GM19324 (cell line): ENCODE measurements at regions not wholly inside any gene's neighbourhood (a gene's known extent, or its start where the extent isn't known, plus 50 kb on each side); places are given as distances from the start of the nearest gene placed in this dataset.

Experiments used
- ATAC-seq: cut with Tn5 transposase; IDR thresholded peaks from one replicate; pipeline ENCODE4 v1.9.1; 2021; ENCODE audit warnings: mild to moderate bottlenecking, moderate library complexity; ENCODE audit not compliant: unreplicated experiment, low FRiP score

GRCh38 chr4:122555216-122555615 lies 65.7 kb downstream of the IL21 start:
- no peak for ATAC-seq

- ATAC-seq: no peak
Measured at GRCh38 chr4:122553432-122553831, 67.4 kb downstream of the IL21 start.

- no peak for ATAC-seq
Measured at GRCh38 chr4:122552898-122553297, 68.0 kb downstream of the IL21 start.

- ATAC-seq: no peak
Measured at GRCh38 chr4:122548886-122549630, 71.8 kb downstream of the IL21 start.

GRCh38 chr4:122548452-122548851 lies 72.4 kb downstream of the IL21 start:
- ATAC-seq: no peak

GRCh38 chr4:122542411-122543236 lies 78.2 kb downstream of the IL21 start:
- peak; percentile 52 for ATAC-seq

GRCh38 chr4:122541996-122542395 lies 78.9 kb downstream of the IL21 start:
- ATAC-seq: peak; percentile 29

GRCh38 chr4:122540838-122541237 lies 80.0 kb downstream of the IL21 start:
- no peak for ATAC-seq

- no peak for ATAC-seq
Measured at GRCh38 chr4:122539861-122540465, 80.9 kb downstream of the IL21 start.

GRCh38 chr4:122537388-122538135 lies 81.0 kb upstream of the IL2 start:
- no peak for ATAC-seq

GRCh38 chr4:122536001-122536400 lies 79.5 kb upstream of the IL2 start:
- ATAC-seq: no peak

- no peak for ATAC-seq
Measured at GRCh38 chr4:122534776-122535175, 78.3 kb upstream of the IL2 start.

- no peak for ATAC-seq
Measured at GRCh38 chr4:122533841-122534240, 77.3 kb upstream of the IL2 start.

GRCh38 chr4:122532766-122533165 lies 76.2 kb upstream of the IL2 start:
- no peak for ATAC-seq

GRCh38 chr4:122531514-122531913 lies 75.0 kb upstream of the IL2 start:
- no peak for ATAC-seq

- ATAC-seq: no peak
Measured at GRCh38 chr4:122531038-122531437, 74.5 kb upstream of the IL2 start.

- ATAC-seq: no peak
Measured at GRCh38 chr4:122528879-122529278, 72.4 kb upstream of the IL2 start.

- no peak for ATAC-seq
Measured at GRCh38 chr4:122525865-122526264, 69.3 kb upstream of the IL2 start.

GRCh38 chr4:122524176-122524575 lies 67.7 kb upstream of the IL2 start:
- ATAC-seq: no peak

- ATAC-seq: no peak
Measured at GRCh38 chr4:122522944-122523343, 66.4 kb upstream of the IL2 start.

GRCh38 chr4:122517345-122517744 lies 60.8 kb upstream of the IL2 start:
- no peak for ATAC-seq
